Neural cell (in vitro differentiated cells): ENCODE measurements at regions not wholly inside any gene's neighbourhood (a gene's known extent, or its start where the extent isn't known, plus 50 kb on each side); places are given as distances from the start of the nearest gene placed in this dataset.

Experiments used
- H2AFZ ChIP-seq: fragments of 200-600, 300-800 bp; sonication (generic), shearing (Covaris generic); 2 replicates; pipeline ENCODE4 v1.6.0; 2014; ENCODE audit warnings: low read depth, mild to moderate bottlenecking, antibody characterized with exemption, low read length, moderate library complexity
- H3F3A ChIP-seq: fragments of 200-600 bp; shearing (Covaris generic); 2 replicates; pipeline ENCODE4 v1.6.1; 2016; ENCODE audit warnings: mild to moderate bottlenecking, moderate library complexity, mixed read lengths, antibody characterized with exemption, low read length; ENCODE audit not compliant: insufficient read depth, poor library complexity, severe bottlenecking
- H3K27ac ChIP-seq: fragments of 200-600, 300-800 bp; sonication (generic), shearing (Covaris generic); 2 replicates; pipeline ENCODE4 v1.5.1; 2014; ENCODE audit warnings: mild to moderate bottlenecking, low read length, moderate library complexity
- H3K27me3 ChIP-seq: fragments of 300-800, 200-600 bp; sonication (generic), shearing (Covaris generic); 2 replicates; pipeline ENCODE4 v1.6.0; 2014; ENCODE audit warnings: mild to moderate bottlenecking, low read depth, low read length, moderate library complexity; ENCODE audit not compliant: insufficient read depth
- H3K36me3 ChIP-seq: fragments of 300-800, 200-600 bp; sonication (generic), shearing (Covaris generic); 2 replicates; pipeline ENCODE4 v1.5.1; 2014; ENCODE audit warnings: mild to moderate bottlenecking, antibody characterized with exemption, low read length, moderate library complexity; ENCODE audit not compliant: insufficient read depth
- H3K4me2 ChIP-seq: fragments of 300-800, 200-600 bp; sonication (generic), shearing (Covaris generic); 2 replicates; pipeline ENCODE4 v1.6.0; 2014; ENCODE audit warnings: mild to moderate bottlenecking, low read length
- H3K4me3 ChIP-seq: fragments of 300-800, 200-600 bp; sonication (generic), shearing (Covaris generic); 2 replicates; pipeline ENCODE4 v1.5.1; 2014; ENCODE audit warnings: mild to moderate bottlenecking, low read length, moderate library complexity
- H3K79me2 ChIP-seq: fragments of 200-600 bp; shearing (Covaris generic); replicated peaks from 2 replicates; pipeline ENCODE4 v1.6.0; 2014; ENCODE audit warnings: mild to moderate bottlenecking, low read length, moderate library complexity; ENCODE audit not compliant: insufficient read depth
- H3K9ac ChIP-seq: fragments of 300-800, 200-600 bp; sonication (generic), shearing (Covaris generic); 2 replicates; pipeline ENCODE4 v1.6.1; 2016; ENCODE audit warnings: mild to moderate bottlenecking, low read length, mixed read lengths
- H3K9me2 ChIP-seq: fragments of 200-600 bp; shearing (Covaris generic); 2 replicates; pipeline ENCODE4 v1.6.1; 2016; ENCODE audit warnings: mild to moderate bottlenecking, low read length, mixed read lengths; ENCODE audit not compliant: insufficient read depth
- H3K9me3 ChIP-seq: fragments of 200-600, 300-800 bp; sonication (generic), shearing (Covaris generic); 2 replicates; pipeline ENCODE4 v1.6.1; 2016; ENCODE audit warnings: mild to moderate bottlenecking, mixed run types, low read length, moderate library complexity, mixed read lengths
- H4K20me1 ChIP-seq: fragments of 200-600 bp; shearing (Covaris generic); 2 replicates; pipeline ENCODE4 v1.6.1; 2016; ENCODE audit warnings: mild to moderate bottlenecking, mixed run types; ENCODE audit not compliant: insufficient read depth
- EP300 ChIP-seq: fragments of 450-650 bp; conservative IDR thresholded peaks from 2 replicates; pipeline ENCODE4 v1.6.1; 2014; ENCODE audit warnings: antibody characterized with exemption, mild to moderate bottlenecking, moderate library complexity; ENCODE audit not compliant: poor library complexity, severe bottlenecking
- EZH2 ChIP-seq: fragments of 200-600, 300-800 bp; shearing (Covaris generic), sonication (generic); IDR thresholded peaks from 2 replicates; pipeline ENCODE4 v1.6.1; 2014; ENCODE audit warnings: antibody characterized with exemption, low read length, borderline replicate concordance, mild to moderate bottlenecking; ENCODE audit not compliant: insufficient read depth, poor library complexity, severe bottlenecking
- MXI1 ChIP-seq: fragments of 450-650 bp; conservative IDR thresholded peaks from 2 replicates; pipeline ENCODE4 v1.6.1; 2014; ENCODE audit warnings: antibody characterized with exemption, mild to moderate bottlenecking; ENCODE audit not compliant: poor library complexity, severe bottlenecking
- POLR2AphosphoS5 ChIP-seq: IDR thresholded peaks from 2 replicates; pipeline ENCODE4 v1.6.1; 2012
- RAD21 ChIP-seq: fragments of 450-650 bp; conservative IDR thresholded peaks from 2 replicates; pipeline ENCODE4 v1.6.1; 2014; ENCODE audit warnings: antibody characterized with exemption, mild to moderate bottlenecking, moderate library complexity
- REST ChIP-seq: IDR thresholded peaks from 2 replicates; pipeline ENCODE4 v1.6.1; 2012; ENCODE audit warnings: borderline replicate concordance
- SMC3 ChIP-seq: fragments of 450-650 bp; conservative IDR thresholded peaks from 2 replicates; pipeline ENCODE4 v1.6.1; 2014; ENCODE audit warnings: antibody characterized with exemption, mild to moderate bottlenecking, moderate library complexity; ENCODE audit not compliant: poor library complexity
- TAF1 ChIP-seq: IDR thresholded peaks from 2 replicates; pipeline ENCODE4 v1.6.1; 2012; ENCODE audit warnings: low read depth
- TF ChIP-seq, protein P1 (sequence below): fragments of 450-650 bp; IDR thresholded peaks from 2 replicates; pipeline ENCODE4 v1.5.1; 2014; ENCODE audit warnings: antibody characterized with exemption, mild to moderate bottlenecking, moderate library complexity; ENCODE audit not compliant: poor library complexity, severe bottlenecking

DNA sequence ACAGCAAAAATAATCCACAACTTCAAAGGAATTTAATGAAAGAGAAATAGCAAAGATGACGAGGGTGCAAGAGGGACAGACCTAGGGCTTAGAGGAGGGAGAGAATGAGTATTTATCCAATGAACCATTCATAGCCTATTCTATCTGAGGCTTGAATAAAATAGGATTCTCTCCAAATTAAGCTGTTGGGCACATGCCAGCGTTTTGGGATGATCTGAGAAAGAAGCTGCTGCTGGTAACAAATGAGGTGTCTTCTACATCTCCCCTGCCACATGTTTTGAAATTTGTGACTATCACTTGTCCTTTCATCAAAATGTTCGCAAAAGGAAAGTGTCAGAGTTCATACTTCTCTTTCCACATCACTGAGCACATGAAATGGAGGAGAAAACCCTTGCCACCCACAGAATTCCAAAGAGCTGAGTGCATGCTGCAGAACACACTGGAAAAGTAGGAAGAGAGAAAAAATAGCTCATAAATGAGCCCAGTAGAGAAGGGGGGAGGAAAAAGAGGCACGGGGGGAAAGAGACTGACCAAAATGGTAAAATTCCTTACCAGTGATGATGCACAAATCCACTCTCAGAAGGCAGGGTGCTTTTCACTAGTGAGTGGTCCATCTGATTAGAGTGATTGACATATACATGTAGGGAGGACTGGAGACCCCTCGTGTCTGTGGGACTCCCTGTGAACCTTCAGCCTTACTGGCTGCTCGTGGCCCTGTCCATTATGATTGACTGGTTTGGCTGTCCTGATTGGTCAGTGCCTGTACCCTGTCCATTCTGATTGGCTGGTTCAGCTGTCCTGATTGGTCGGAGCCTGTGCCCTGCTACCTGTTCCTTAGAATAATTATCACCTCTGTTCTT, 180.5 kb downstream of the OGFRL1 start:
- no peaks in the 10 kb centered on the region for H3K27me3 ChIP-seq
- H3K79me2 ChIP-seq, result no peaks in the 10 kb centered on the region
- H3K4me2 ChIP-seq, result no peak overlapping the region
- TF ChIP-seq MXI1, result no peak
- TF ChIP-seq POLR2AphosphoS5, result no peak
- TF ChIP-seq TAF1, result no peak
- TF ChIP-seq, protein P1, sequence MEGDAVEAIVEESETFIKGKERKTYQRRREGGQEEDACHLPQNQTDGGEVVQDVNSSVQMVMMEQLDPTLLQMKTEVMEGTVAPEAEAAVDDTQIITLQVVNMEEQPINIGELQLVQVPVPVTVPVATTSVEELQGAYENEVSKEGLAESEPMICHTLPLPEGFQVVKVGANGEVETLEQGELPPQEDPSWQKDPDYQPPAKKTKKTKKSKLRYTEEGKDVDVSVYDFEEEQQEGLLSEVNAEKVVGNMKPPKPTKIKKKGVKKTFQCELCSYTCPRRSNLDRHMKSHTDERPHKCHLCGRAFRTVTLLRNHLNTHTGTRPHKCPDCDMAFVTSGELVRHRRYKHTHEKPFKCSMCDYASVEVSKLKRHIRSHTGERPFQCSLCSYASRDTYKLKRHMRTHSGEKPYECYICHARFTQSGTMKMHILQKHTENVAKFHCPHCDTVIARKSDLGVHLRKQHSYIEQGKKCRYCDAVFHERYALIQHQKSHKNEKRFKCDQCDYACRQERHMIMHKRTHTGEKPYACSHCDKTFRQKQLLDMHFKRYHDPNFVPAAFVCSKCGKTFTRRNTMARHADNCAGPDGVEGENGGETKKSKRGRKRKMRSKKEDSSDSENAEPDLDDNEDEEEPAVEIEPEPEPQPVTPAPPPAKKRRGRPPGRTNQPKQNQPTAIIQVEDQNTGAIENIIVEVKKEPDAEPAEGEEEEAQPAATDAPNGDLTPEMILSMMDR, result no peak
- TF ChIP-seq REST, result no peak
- no peak for TF ChIP-seq EP300
- no peak for TF ChIP-seq RAD21
- no peak for TF ChIP-seq EZH2
- TF ChIP-seq SMC3, result no peak
- H3K9ac ChIP-seq, result no peak overlapping the region
- no peak overlapping the region for H3K4me3 ChIP-seq
- no peaks in the 10 kb centered on the region for H4K20me1 ChIP-seq
- H3K36me3 ChIP-seq, result no peaks in the 10 kb centered on the region
- H3F3A ChIP-seq, result no peaks in the 10 kb centered on the region
- no peaks in the 10 kb centered on the region for H3K9me2 ChIP-seq
- H2AFZ ChIP-seq, result no peak overlapping the region
- H3K9me3 ChIP-seq, result no peaks in the 10 kb centered on the region
- no peak overlapping the region for H3K27ac ChIP-seq

GRCh38 chr6:71471718-71472117, 183.1 kb downstream of the OGFRL1 start:
- Histone ChIP-seq H3K9me3 (no peaks in the 10 kb centered on the region), H4K20me1 (no peaks in the 10 kb centered on the region), H3K36me3 (no peaks in the 10 kb centered on the region), H3K79me2 (no peaks in the 10 kb centered on the region), H3K27me3 (no peaks in the 10 kb centered on the region), H3K9ac (no peak overlapping the region), H3K4me2 (no peak overlapping the region), H2AFZ (no peak overlapping the region), H3K9me2 (no peaks in the 10 kb centered on the region), H3K27ac (no peak overlapping the region), H3F3A (no peaks in the 10 kb centered on the region), H3K4me3 (no peak overlapping the region)
- TF ChIP-seq EZH2 (no peak), EP300 (no peak), MXI1 (no peak), REST (no peak), POLR2AphosphoS5 (no peak), RAD21 (no peak), TAF1 (no peak), SMC3 (no peak)
- TF ChIP-seq, protein P1, result no peak
